ENCODE measurements at regions not wholly inside any gene's neighbourhood (a gene's known extent, or its start where the extent isn't known, plus 50 kb on each side); places are given as distances from the start of the nearest gene placed in this dataset.

GRCh38 chr5:87686018-87686417, 273.3 kb upstream of the CCNH start:
- Histone ChIP-seq H3K79me2 (ENCODE audit: insufficient read depth, low read depth) (no peaks in the 10 kb centered on the region), H3K36me3 (ENCODE audit: insufficient read depth) (no peaks in the 10 kb centered on the region), H2AFZ (ENCODE audit: low read depth) (no peak overlapping the region), H3K9ac (no peak overlapping the region), H3K4me3 (IDR thresholded peaks at IDR 0.05; ENCODE audit: insufficient read depth, low read depth, low read length) (no peak overlapping the region), H4K20me1 (ENCODE audit: insufficient read depth) (no peaks in the 10 kb centered on the region), H3K27me3 (ENCODE audit: insufficient read depth, low read depth) (no peaks in the 10 kb centered on the region), H3K4me2 (no peak overlapping the region), H3K4me1 (ENCODE audit: low read depth, poor library complexity, severe bottlenecking) (peaks cover 5% of the 10 kb centered on the region), H3K27ac (no peak overlapping the region)
- TF ChIP-seq CTCF (conservative IDR thresholded peaks at IDR 0.05; ENCODE audit: low read depth, low read length): no peak

- Histone ChIP-seq H3K79me2 (ENCODE audit: insufficient read depth, low read depth) (no peaks in the 10 kb centered on the region), H3K4me3 (IDR thresholded peaks at IDR 0.05; ENCODE audit: insufficient read depth, low read depth, low read length) (no peak overlapping the region), H2AFZ (ENCODE audit: low read depth) (no peak overlapping the region), H3K36me3 (ENCODE audit: insufficient read depth) (no peaks in the 10 kb centered on the region), H3K4me1 (ENCODE audit: low read depth, poor library complexity, severe bottlenecking) (no peaks in the 10 kb centered on the region), H3K9ac (no peak overlapping the region), H3K4me2 (no peak overlapping the region), H3K27me3 (ENCODE audit: insufficient read depth, low read depth) (no peaks in the 10 kb centered on the region), H3K27ac (no peak overlapping the region), H4K20me1 (ENCODE audit: insufficient read depth) (no peaks in the 10 kb centered on the region)
- TF ChIP-seq CTCF (conservative IDR thresholded peaks at IDR 0.05; ENCODE audit: low read depth, low read length): no peak
Measured at GRCh38 chr5:87674235-87674634, 261.5 kb upstream of the CCNH start.

GRCh38 chr5:87671146-87671545, 258.4 kb upstream of the CCNH start:
- Histone ChIP-seq H2AFZ (ENCODE audit: low read depth) (no peak overlapping the region), H3K79me2 (ENCODE audit: insufficient read depth, low read depth) (no peaks in the 10 kb centered on the region), H3K4me2 (no peak overlapping the region), H3K27ac (no peak overlapping the region), H3K9ac (no peak overlapping the region), H4K20me1 (ENCODE audit: insufficient read depth) (no peaks in the 10 kb centered on the region), H3K27me3 (ENCODE audit: insufficient read depth, low read depth) (no peaks in the 10 kb centered on the region), H3K4me1 (ENCODE audit: low read depth, poor library complexity, severe bottlenecking) (no peaks in the 10 kb centered on the region), H3K4me3 (IDR thresholded peaks at IDR 0.05; ENCODE audit: insufficient read depth, low read depth, low read length) (no peak overlapping the region), H3K36me3 (ENCODE audit: insufficient read depth) (no peaks in the 10 kb centered on the region)
- no peak for TF ChIP-seq CTCF (conservative IDR thresholded peaks at IDR 0.05; ENCODE audit: low read depth, low read length)

GRCh38 chr5:87665166-87665565, 252.4 kb upstream of the CCNH start:
- H3K9ac ChIP-seq: no peak overlapping the region
- no peaks in the 10 kb centered on the region; the same call in 1 of the 2 replicates for H3K36me3 ChIP-seq (ENCODE audit: insufficient read depth)
- TF ChIP-seq CTCF (conservative IDR thresholded peaks at IDR 0.05; ENCODE audit: low read depth, low read length): no peak
- H4K20me1 ChIP-seq (ENCODE audit: insufficient read depth): no peaks in the 10 kb centered on the region
- no peak overlapping the region for H3K4me2 ChIP-seq
- no peaks in the 10 kb centered on the region for H3K27me3 ChIP-seq (ENCODE audit: insufficient read depth, low read depth)
- H3K27ac ChIP-seq: no peak overlapping the region
- H3K4me3 ChIP-seq (IDR thresholded peaks at IDR 0.05; ENCODE audit: insufficient read depth, low read depth, low read length): no peak overlapping the region
- no peak overlapping the region for H2AFZ ChIP-seq (ENCODE audit: low read depth)
- H3K79me2 ChIP-seq (ENCODE audit: insufficient read depth, low read depth): no peaks in the 10 kb centered on the region
- H3K4me1 ChIP-seq (ENCODE audit: low read depth, poor library complexity, severe bottlenecking): no peaks in the 10 kb centered on the region
